GM13977 (cell line): ENCODE measurements at regions not wholly inside any gene's neighbourhood (a gene's known extent, or its start where the extent isn't known, plus 50 kb on each side); places are given as distances from the start of the nearest gene placed in this dataset.

Experiments used
- DNase-seq: peaks from one replicate; pipeline ENCODE4 v3.0.0; 2012; ENCODE audit warnings: low spot score
- in situ Hi-C: fragments of 300-500 bp; cut with MboI; formaldehyde crosslinking; loops from one replicate; pipeline ENCODE4 v1.12.0; 2022; ENCODE audit warnings: low sequenced_read_pairs, low pct_unique_long_range_greater_than_20kb, mixed read lengths, inconsistent platforms; ENCODE audit not compliant: unreplicated experiment
- TF ChIP-seq, protein P1 (sequence below): IDR thresholded peaks from 2 replicates; pipeline ENCODE4 v1.5.1; 2012; ENCODE audit warnings: mild to moderate bottlenecking, control low read depth; ENCODE audit not compliant: insufficient read depth; ENCODE audit errors: extremely low read depth, missing control alignments

DNA sequence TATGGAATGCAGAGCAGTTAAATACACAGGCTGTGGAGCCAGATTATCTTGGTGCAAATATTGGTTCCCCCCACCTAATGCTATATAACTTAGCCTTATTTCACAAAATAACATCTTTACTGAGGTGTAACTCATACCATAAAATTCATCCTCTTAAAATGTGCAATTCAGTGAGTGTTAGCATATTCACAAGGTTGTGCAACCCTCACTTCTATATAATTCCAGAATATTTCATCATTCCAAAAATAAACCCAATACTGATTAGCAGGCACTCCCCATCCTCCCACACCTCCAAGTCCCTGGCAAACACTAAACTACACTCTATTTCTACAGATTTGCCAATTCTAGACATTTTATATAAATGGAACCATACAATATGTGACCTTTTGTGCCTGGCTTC is 116.3 kb upstream of the CNTN1 start:
- in situ Hi-C loops, result no loop called here
- DNase-seq, result no peak
- TF ChIP-seq, protein P1, sequence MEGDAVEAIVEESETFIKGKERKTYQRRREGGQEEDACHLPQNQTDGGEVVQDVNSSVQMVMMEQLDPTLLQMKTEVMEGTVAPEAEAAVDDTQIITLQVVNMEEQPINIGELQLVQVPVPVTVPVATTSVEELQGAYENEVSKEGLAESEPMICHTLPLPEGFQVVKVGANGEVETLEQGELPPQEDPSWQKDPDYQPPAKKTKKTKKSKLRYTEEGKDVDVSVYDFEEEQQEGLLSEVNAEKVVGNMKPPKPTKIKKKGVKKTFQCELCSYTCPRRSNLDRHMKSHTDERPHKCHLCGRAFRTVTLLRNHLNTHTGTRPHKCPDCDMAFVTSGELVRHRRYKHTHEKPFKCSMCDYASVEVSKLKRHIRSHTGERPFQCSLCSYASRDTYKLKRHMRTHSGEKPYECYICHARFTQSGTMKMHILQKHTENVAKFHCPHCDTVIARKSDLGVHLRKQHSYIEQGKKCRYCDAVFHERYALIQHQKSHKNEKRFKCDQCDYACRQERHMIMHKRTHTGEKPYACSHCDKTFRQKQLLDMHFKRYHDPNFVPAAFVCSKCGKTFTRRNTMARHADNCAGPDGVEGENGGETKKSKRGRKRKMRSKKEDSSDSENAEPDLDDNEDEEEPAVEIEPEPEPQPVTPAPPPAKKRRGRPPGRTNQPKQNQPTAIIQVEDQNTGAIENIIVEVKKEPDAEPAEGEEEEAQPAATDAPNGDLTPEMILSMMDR, result no peak

DNA sequence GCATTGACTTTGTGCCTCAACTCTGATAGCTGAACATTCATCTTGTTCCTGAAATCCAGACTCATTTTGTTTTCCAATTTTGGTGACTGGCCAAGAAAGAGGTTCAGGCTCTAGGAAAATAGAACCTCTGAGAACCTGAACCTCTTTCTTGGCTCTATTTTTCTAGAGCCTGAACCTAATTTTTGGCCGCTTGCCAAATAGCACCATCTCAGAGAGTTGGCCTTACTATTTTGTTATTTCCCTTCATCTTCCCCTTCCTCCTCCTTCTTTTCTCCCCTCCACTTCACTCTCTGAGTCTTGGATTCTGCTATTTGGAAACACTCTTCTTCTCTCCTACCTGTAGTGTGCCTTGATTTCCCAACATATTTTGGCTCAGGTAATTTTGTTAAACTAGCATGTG is 114.4 kb upstream of the CNTN1 start:
- TF ChIP-seq, protein P1, result no peak
- DNase-seq, result no peak
- in situ Hi-C loops, result no loop called here

DNA sequence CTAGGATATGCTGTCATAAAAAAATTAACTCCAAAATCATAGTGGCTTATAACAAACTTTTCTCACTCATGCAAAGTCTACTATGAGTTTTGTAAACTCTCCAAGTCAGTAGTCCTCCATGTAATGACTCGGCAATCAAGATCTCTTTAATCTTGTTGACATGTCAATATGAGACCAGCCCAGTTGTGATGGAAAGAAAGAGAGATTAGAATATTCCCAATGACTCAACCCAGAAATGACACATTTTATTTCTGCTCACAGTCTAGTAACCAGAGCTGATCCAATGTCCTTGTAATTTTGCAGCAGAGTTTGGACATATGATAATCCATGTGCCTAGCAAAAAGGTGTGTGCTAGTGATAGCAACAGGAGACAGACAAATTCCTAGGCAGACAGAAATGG is 112.6 kb upstream of the CNTN1 start:
- TF ChIP-seq, protein P1, result no peak
- in situ Hi-C loops, result no loop called here
- no peak for DNase-seq

DNA sequence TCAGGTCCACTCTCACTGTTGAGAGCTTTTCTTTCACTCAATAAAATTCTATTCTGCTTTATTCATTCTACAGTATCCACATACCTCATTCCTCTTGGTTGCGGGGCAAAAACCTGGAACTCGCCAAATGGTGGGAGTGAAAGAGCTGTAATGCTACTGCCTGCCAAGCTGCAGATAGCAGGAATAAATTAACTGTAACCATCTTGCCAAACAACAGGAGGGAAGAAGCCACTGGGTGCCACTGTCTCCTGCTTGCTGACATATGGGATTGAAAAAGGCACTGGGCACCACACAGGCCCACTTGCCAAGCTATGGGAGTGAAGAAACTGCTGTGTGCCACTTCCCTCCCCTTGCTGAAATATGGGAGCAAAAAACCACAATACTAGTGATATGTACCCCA is 111.9 kb upstream of the CNTN1 start:
- in situ Hi-C loops, result no loop called here
- DNase-seq, result no peak
- TF ChIP-seq, protein P1, result no peak

DNA sequence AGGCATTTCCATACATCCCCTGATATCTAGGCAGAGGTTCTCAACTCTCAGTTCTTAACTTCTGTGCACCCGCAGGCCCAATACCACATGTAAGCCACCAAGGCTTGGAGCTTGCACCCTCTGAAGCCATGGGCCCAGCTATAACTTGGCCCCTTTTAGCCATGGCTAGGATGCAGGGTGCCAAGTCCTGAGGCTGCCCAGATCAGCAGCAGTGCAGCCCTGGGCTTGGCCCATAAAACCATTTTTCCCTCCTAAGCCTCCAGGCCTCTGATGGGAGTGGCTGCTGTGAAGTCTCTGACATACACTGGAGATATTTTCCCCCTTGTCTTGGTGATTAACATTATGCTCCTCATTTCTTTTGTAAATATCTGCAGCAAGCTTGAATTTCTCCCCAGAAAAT is 110.3 kb upstream of the CNTN1 start:
- TF ChIP-seq, protein P1, result no peak
- in situ Hi-C loops, result no loop called here
- DNase-seq, result no peak

DNA sequence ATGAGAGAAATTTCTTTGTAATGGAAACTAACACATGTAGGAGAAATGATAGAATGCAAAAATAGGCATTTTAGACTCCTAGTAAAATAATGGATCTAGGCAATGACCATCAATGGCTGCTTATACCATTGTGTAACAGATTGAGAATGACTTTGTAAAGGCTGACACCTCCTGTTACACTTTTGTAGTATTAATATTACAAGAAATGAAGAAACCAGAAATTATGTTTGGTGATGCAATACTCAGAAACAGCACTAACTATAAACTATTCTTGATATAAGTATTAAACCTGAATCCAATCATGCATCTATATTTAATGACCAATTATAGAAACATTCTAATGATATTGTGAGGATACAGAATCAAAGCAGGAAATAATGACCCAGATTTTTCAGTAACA is 108.5 kb upstream of the CNTN1 start:
- DNase-seq, result no peak
- in situ Hi-C loops, result no loop called here
- TF ChIP-seq, protein P1, result no peak

DNA sequence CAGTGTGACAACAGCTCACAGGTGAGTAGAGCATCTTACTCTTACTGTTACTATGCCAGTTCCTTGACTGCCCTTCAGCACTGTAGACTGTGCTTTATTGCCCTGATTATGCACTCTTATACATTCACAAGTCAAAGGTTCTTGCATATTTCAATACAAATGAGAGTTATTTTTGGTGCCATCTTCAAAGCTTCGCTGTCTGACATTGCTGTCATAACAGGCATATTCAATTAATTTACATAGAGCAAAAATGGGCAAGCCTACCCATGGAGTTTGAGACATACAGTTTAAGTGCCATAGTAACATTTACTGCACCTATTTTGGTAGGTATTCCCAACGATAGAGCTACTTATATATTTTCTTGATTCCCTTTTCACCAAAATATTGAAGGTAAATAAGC is 107.5 kb upstream of the CNTN1 start:
- no peak for DNase-seq
- in situ Hi-C loops, result no loop called here
- TF ChIP-seq, protein P1, result no peak
